HUES64 (cell line): ENCODE measurements at regions not wholly inside any gene's neighbourhood (a gene's known extent, or its start where the extent isn't known, plus 50 kb on each side); places are given as distances from the start of the nearest gene placed in this dataset.

Source experiments
- H3K27ac ChIP-seq: 2 replicates; pipeline ENCODE4 v1.7.0; 2013; ENCODE audit warnings: low read depth, low read length, inconsistent platforms
- H3K27me3 ChIP-seq: 2 replicates; pipeline ENCODE4 v1.6.1; 2013; ENCODE audit warnings: mild to moderate bottlenecking, low read length; ENCODE audit not compliant: insufficient read depth
- H3K36me3 ChIP-seq: 2 replicates; pipeline ENCODE4 v1.6.1; 2013; ENCODE audit warnings: mild to moderate bottlenecking, low read length; ENCODE audit not compliant: insufficient read depth
- H3K4me1 ChIP-seq: 2 replicates; pipeline ENCODE4 v1.6.1; 2013; ENCODE audit warnings: mild to moderate bottlenecking, low read length, moderate library complexity; ENCODE audit not compliant: insufficient read depth
- H3K4me3 ChIP-seq: 2 replicates; pipeline ENCODE4 v1.5.1; 2013; ENCODE audit warnings: mild to moderate bottlenecking, low read length, moderate library complexity
- H3K9ac ChIP-seq: 2 replicates; pipeline ENCODE4 v1.6.1; 2013; ENCODE audit warnings: mild to moderate bottlenecking, low read depth, low read length
- H3K9me3 ChIP-seq: 2 replicates; pipeline ENCODE4 v1.6.1; 2013; ENCODE audit warnings: low read depth, low read length; ENCODE audit not compliant: insufficient read depth
- WGBS: fragments of 150-250, 120-280 bp; methylation state at CpG from one replicate; pipeline ENCODE4 v1.1.7; 2013; ENCODE audit warnings: missing lambda C conversion rate; 5-methylcytosine and 5-hydroxymethylcytosine counted together

DNA sequence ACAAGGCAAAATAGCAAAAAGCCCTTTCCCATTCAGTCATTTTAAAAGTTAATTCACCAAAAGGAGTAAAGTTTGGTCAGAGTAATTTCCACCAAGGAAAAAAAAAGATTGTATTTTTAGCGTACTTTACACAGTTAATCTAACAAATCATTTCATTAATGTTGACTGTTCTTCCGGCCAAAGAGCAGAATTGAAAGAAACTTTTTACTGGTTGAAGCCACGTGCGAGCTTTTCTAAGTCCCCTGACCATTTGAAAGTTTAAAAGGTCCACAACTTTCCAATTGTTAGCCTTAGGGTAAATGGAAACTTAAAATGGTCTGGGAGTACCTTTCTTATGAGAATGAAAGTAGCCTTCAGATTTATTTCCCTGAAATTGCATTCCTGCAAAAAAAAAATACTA lies 296.7 kb downstream of the ARL4A start:
- H3K27ac ChIP-seq, result no peak overlapping the region
- H3K9me3 ChIP-seq, result no peaks in the 10 kb centered on the region
- 98% methylated on average over 4 of the region's 4 CpGs for WGBS
- H3K4me1 ChIP-seq, result peaks cover 31% of the 10 kb centered on the region
- H3K4me3 ChIP-seq, result no peak overlapping the region
- H3K36me3 ChIP-seq, result no peaks in the 10 kb centered on the region
- no peaks in the 10 kb centered on the region for H3K27me3 ChIP-seq
- no peak overlapping the region for H3K9ac ChIP-seq

DNA sequence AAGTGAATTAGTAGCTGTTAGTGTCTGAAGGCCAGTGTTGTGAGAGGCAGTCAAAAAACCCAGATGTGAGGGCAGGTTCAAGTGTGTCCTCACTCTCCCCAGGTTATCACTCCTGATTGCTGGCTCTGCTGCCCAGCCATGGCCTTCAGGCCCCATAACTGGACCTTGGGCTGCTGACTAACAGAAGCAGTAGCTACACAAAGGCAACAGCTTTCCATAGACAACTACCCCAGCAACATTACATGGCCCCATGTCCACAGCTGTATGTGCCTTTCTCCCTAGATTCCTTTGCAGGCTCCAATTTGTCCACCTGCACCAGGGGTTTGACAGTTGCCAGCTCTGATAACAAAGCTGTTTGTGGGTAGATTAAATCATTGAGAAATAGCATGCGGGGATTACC lies 297.8 kb downstream of the ARL4A start:
- H3K9me3 ChIP-seq, result no peaks in the 10 kb centered on the region
- 89% methylated on average over 1 of the region's 1 CpG for WGBS
- H3K4me3 ChIP-seq, result no peak overlapping the region
- peak overlapping the region; percentile 2; the same call in 1 of the 2 replicates for H3K27ac ChIP-seq
- no peaks in the 10 kb centered on the region for H3K36me3 ChIP-seq
- H3K4me1 ChIP-seq, result peaks cover 31% of the 10 kb centered on the region
- H3K9ac ChIP-seq, result peak overlapping the region; percentile 9; the same call in 1 of the 2 replicates
- H3K27me3 ChIP-seq, result no peaks in the 10 kb centered on the region

DNA sequence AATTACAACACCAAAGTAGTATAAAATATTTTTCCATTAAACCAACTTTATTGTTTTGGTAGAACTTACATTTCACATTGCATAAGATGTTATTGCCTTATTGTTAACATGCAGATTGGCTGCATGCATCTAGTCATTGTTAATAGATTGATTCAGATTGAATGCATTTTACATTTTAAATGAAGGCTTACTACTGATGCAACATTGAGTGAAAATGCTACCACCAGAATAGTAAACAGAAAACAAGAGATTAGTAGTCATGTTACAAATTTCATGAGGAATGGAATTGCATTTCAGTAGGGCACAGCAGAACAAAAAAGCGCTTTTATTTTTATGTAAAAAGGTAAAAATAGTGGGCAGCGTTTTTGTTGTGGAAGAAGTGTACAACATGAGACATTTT lies 298.3 kb downstream of the ARL4A start:
- peak overlapping the region; percentile 73; the same call in 1 of the 2 replicates for H3K27ac ChIP-seq
- H3K27me3 ChIP-seq, result no peaks in the 10 kb centered on the region
- no peak overlapping the region for H3K4me3 ChIP-seq
- H3K36me3 ChIP-seq, result no peaks in the 10 kb centered on the region
- 66% methylated on average over 2 of the region's 2 CpGs for WGBS
- H3K4me1 ChIP-seq, result peaks cover 31% of the 10 kb centered on the region
- H3K9ac ChIP-seq, result no peak overlapping the region
- no peaks in the 10 kb centered on the region for H3K9me3 ChIP-seq

DNA sequence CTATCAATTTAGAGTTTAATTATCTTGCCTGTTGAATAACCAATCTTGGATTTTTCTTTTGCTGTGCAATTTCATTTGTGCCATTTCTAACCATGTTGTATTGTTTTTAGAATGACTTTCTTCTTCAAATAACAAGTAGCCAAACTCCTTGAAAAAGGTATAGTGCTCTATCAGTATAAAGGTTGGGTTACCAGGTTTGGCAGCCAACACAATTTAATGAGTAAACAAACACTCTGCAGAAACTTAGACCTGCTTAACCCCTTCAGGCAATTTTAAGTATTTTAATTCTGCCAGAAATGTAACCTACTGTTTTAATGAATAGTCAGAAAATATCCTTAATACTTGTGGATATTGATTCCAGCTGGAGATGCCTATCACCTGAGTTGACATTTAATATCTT lies 299.8 kb downstream of the ARL4A start:
- Histone ChIP-seq H3K4me1 (peaks cover 31% of the 10 kb centered on the region), H3K27me3 (no peaks in the 10 kb centered on the region), H3K4me3 (no peak overlapping the region), H3K9me3 (no peaks in the 10 kb centered on the region), H3K27ac (no peak overlapping the region), H3K9ac (no peak overlapping the region), H3K36me3 (no peaks in the 10 kb centered on the region)

DNA sequence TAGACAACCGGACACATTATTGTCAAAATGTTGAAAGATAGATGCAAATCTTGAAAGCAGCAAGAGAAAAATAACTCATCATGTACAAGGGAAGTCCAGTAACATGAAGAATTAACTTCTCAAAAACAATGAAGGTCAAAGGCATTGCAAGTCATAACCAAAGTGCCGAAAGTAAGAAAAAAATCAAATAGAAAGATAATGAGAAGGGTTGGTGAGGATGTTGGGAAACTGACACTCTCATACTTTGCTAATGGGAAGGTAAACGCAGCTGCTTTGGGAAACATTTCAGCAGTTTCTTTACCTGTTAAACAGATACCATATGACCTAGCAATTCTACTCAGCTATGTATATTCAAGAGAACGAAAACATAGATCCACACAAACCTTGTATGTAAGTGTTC lies 303.0 kb downstream of the ARL4A start:
- Histone ChIP-seq H3K4me1 (peaks cover 19% of the 10 kb centered on the region), H3K27ac (no peak overlapping the region), H3K4me3 (no peak overlapping the region), H3K36me3 (no peaks in the 10 kb centered on the region), H3K27me3 (no peaks in the 10 kb centered on the region), H3K9me3 (no peaks in the 10 kb centered on the region), H3K9ac (no peak overlapping the region)
- 97% methylated on average over 3 of the region's 4 CpGs for WGBS

DNA sequence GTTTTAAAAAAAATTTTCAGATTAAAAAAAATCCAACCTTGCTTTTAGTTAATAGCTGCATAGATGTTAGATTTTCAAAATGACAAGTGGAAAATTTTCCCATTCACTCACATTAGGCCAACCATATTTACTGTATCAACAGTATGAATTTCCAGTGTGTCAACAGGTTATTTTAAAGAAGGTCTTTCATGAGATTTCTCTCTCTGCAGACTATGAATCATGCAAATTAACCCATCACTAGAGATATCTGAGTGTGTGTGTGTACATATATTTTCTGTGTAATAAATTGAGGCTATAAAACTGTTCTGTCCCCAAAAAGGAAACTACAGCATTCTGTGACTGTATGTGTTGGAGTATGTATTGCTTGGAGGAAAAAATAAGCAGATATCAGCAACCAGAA lies 305.6 kb downstream of the ARL4A start:
- Histone ChIP-seq H3K9me3 (no peaks in the 10 kb centered on the region), H3K27me3 (no peaks in the 10 kb centered on the region), H3K4me3 (no peak overlapping the region), H3K27ac (no peak overlapping the region), H3K36me3 (no peaks in the 10 kb centered on the region), H3K9ac (no peak overlapping the region), H3K4me1 (no peaks in the 10 kb centered on the region)

DNA sequence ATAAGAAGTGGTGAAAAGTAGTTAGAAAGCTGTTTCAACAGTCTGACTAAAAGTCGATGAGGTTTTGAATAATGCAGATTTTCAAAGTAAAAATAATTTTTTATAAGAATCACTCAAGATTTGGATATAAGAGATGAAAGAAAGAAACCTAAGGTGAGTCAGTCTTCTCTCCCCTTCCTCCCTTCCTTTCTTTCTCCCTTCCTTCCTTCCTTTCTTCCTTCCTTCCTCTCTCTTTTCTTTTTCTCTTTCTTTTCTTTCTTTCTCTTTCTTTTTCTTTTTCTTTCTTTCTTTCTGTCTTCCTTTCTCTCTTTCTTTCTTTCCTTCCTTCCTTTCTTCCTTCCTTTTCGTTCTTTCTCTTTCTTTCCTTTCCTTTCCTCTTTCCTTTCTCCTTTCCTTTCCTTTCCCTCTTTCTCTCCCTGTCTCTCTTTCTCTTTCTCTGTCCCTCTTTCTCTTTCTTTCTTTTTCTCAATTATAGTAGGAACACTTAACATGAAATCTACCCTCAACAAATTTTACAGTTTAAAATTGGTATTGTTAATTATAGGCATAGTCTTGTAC lies 308.6 kb downstream of the ARL4A start:
- H3K27me3 ChIP-seq, result no peaks in the 10 kb centered on the region
- no peak overlapping the region for H3K4me3 ChIP-seq
- H3K4me1 ChIP-seq, result no peaks in the 10 kb centered on the region
- WGBS, result 91% methylated on average over 1 of the region's 2 CpGs
- peaks cover 3% of the 10 kb centered on the region; the same call in 1 of the 2 replicates for H3K9me3 ChIP-seq
- no peaks in the 10 kb centered on the region for H3K36me3 ChIP-seq
- H3K9ac ChIP-seq, result no peak overlapping the region
- H3K27ac ChIP-seq, result no peak overlapping the region

DNA sequence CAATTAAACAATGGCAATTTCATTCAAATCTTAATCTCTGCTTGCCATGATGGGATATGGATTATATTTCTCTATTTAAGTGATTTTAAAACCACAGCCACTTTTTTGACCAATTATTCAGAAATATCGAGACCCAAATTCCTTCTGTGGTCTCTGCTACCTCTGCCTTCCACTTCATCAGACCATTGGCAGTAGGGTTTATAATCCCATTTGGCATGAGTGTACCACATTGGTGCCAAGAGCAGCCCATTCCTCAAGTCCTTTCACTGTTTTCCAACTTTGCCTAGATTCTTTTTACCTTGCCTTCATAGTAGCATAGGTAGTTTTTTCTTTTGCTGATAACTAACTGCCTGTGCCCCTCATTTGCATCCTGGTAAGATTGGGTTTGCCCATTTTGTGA lies 319.9 kb downstream of the ARL4A start:
- no peaks in the 10 kb centered on the region for H3K4me1 ChIP-seq
- WGBS, result 83% methylated on average over 1 of the region's 1 CpG
- no peak overlapping the region for H3K9ac ChIP-seq
- no peaks in the 10 kb centered on the region for H3K27me3 ChIP-seq
- no peak overlapping the region for H3K4me3 ChIP-seq
- peaks cover 4% of the 10 kb centered on the region; the same call in 1 of the 2 replicates for H3K9me3 ChIP-seq
- H3K27ac ChIP-seq, result no peak overlapping the region
- H3K36me3 ChIP-seq, result no peaks in the 10 kb centered on the region

DNA sequence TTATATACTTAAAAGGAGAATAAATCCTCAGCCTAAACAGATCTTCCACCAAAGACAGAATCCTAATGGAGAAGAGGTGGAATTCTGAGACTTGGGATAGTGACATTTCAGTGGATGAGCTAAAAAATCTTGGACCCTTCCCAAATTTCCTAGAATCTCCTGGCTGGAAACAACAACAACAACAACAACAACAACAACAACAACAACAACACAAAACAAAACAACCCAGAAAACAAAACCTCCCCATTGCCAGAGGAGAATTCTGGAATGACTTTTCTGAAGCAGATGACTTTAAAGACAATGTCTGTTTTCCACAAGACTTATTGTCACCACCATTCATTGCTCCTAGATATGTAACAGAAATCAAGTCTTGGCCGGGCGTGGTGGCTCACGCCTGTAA lies 322.1 kb downstream of the ARL4A start:
- Histone ChIP-seq H3K9ac (no peak overlapping the region), H3K36me3 (no peaks in the 10 kb centered on the region), H3K4me1 (no peaks in the 10 kb centered on the region), H3K27ac (no peak overlapping the region), H3K4me3 (no peak overlapping the region), H3K9me3 (no peaks in the 10 kb centered on the region; the same call in 1 of the 2 replicates), H3K27me3 (no peaks in the 10 kb centered on the region)
- WGBS, result 65% methylated on average over 3 of the region's 3 CpGs

DNA sequence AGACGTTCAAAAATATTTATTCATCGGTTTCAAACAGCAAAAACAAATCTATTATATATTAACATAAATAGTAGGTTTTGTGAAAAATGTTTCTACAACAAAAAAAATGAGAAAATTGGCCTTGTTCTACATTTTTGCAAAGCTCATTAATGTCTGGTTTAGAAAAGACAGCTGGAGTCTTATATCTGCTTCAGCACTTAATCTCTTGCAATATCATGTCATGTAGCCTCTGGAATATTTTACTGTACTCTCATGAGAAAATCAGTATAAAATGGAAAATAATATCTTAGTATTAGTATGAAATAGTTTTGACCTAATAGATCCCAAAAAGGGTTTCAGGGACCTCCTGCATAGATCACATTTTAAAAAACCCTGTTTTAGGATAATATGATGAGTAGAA lies 326.6 kb downstream of the ARL4A start:
- Histone ChIP-seq H3K36me3 (no peaks in the 10 kb centered on the region), H3K9ac (no peak overlapping the region), H3K4me3 (no peak overlapping the region), H3K27me3 (no peaks in the 10 kb centered on the region), H3K4me1 (peaks cover 38% of the 10 kb centered on the region), H3K9me3 (no peaks in the 10 kb centered on the region; the same call in 1 of the 2 replicates), H3K27ac (no peak overlapping the region)
- WGBS, result no CpG with 5 or more reads among the region's 2 CpGs

DNA sequence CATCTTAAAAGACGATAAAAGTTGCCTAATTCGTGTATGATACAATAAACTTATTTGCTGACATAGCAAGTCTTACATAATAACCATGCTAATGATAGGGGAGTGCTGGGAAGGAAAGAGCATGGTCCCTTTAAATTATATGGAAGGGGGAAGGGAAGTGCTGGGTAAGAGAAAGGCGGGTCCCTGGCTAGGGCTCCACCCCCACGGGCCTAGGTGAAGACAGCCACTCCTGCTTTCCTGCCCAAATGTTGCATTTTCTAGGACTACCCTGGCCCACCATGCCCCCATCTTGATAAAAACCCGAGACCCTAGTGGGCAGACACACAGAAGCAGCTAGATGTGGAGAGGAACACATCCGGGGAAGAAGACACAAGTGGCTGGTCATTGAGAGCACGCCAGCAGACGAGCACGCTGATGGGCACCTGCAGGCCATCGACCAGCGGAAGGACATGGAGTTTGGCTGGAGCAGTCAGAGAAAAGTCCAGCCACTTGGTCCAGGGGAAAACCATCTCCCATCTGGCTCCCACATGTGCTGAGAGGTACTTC lies 328.7 kb downstream of the ARL4A start:
- Histone ChIP-seq H3K27me3 (no peaks in the 10 kb centered on the region), H3K4me1 (peaks cover 48% of the 10 kb centered on the region), H3K27ac (peak overlapping the region; percentile 87), H3K4me3 (no peak overlapping the region), H3K9ac (peak overlapping the region; percentile 46; the same call in 1 of the 2 replicates), H3K9me3 (no peaks in the 10 kb centered on the region), H3K36me3 (no peaks in the 10 kb centered on the region)
- WGBS, result 82% methylated on average over 9 of the region's 11 CpGs
